ENCODE measurements at regions not wholly inside any gene's neighbourhood (a gene's known extent, or its start where the extent isn't known, plus 50 kb on each side); places are given as distances from the start of the nearest gene placed in this dataset.

DNA sequence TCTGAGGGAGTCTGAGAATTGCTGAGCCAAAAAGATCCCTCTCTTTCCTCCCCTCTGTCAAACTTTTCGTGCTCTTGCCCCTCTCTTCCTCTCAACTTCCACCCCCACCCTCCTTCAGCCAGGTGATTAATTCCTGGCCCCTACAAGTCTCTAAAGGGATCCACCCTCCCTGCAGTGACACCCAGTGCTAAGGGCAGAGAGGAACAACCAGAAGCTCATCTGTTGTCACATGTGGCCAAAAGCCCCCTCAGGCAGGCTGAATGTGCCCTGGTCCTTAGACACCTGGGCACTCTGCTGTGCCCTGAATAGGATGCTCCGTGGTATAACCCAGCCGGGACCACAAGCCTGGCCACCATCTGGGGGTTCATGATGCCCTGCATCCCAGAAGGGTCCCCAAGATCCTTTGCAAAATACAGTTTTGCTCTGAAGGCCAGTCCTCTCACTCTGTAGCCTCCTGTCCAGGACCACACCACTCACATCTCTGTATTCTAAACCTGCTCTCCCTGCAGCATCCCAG lies 234.4 kb downstream of the BCL11A start:
- no peak for DNase-seq

DNA sequence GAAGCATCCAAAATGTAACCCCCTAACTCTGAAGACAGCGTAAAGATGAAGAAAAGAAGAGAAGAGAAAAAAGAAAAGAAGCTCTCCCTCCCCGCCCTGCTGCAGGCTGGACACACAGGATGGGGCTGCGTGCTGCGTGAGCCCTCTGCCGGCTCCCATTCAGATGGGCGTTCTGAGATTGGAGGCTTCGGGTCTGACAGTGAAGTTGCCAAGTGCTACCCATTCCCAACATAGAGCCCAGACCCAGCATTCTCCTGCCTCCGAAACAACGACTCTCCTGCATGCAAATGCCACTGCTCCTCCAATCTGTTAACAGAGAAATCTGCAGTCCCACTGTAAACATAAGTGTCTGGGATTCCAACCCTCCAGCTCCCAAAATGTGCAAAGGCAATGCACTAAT lies 234.9 kb downstream of the BCL11A start:
- DNase-seq = no peak

DNA sequence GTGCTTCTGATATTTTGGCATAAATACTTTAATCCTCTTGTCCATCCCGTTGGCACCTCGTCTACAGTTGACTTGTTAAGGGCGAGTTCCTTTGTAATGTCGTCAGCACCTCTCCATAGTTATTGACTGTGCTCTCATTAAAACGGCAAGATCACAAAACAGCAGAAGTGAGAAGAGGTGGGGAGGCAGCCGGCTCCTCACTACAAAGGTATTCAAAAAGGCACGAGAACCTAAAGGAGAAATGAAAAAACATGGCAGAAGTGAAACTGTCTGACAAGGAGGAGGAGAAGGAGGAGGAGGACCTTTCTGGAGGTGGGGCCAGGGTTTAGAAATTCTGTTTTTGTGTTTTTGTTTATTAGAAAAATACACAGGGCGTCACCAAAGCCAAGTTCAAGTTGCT lies 235.6 kb downstream of the BCL11A start:
- DNase-seq = no peak

DNA sequence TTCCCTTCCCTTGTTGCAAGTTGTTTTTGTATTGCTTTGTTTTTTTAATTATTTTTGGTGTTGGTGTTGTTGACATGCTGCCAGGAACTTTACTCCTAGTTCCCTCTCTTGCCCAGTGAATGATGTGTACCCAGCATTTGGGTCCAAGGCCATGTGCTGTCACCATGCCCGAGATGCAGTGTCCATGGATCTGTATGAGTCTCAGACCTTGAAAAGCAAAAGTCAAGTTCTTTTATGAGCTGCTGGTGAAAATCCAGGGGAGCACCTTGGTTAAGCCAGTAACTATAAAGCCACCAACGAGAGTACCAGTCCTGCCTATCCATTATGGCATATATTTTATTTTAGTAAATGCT lies 236.4 kb downstream of the BCL11A start:
- no peak for DNase-seq

DNA sequence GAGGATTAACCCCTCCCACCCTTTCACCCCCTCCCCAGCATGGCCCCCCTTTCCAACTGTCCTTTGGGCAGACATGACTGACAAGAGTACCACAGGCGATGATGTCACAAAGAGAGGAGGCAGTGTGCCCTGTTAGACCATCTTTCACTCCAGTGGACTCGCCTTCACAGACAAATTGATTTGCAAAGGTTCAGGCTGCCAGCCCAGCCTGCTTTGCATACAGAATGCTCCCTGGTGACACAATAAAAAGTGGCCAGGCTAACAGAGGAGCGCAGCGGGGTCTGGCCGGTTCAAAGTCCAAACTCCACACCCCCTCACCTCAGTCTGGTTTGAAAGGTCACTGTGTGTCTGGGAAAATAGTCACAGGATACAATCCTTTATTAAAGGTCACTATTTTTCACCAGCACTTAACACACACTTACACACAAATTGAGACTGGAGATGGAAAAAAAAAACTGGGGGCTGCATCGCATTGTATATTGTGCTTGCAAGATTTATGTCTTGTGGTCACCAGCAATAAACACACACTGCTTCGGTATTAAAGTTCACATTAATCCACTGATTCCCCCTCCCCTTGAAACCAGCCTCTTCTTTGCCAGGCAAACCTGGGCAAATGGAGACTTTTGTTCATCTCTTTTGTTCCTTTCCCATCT lies 236.9 kb downstream of the BCL11A start:
- no peak for DNase-seq

DNA sequence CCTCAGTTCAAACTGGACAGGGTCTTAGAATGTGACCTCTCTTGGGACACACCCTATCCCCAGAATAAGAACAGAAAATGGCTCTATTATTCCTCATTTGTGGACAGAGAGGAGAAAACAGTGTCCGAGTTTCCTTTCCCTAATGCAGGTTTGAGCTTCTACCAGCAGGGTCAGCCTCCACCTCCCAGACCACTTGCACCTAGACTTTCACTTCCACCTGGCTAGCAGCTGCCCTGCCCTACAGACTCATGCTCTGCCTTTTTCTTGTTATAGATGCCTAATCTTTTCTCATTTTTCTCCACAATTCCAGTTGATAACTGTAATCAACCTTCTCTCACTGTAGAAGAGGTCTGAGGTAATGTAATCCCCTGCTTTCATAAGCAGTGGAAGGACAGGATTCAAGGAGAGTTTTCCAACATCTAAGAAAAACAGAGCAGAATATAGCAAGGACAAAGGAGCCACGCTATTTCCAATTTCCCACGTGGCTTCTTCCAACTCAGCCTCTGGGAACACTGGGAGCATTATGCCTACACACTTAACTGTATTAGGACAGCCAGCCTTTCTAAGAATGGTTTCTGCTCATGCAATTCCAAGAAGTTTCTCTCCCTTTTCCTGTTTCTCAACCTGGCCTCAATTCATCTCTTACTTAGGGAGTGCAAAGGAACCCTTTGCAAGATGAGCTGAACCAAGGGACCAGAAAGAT lies 239.8 kb downstream of the BCL11A start:
- DNase-seq = no peak

DNA sequence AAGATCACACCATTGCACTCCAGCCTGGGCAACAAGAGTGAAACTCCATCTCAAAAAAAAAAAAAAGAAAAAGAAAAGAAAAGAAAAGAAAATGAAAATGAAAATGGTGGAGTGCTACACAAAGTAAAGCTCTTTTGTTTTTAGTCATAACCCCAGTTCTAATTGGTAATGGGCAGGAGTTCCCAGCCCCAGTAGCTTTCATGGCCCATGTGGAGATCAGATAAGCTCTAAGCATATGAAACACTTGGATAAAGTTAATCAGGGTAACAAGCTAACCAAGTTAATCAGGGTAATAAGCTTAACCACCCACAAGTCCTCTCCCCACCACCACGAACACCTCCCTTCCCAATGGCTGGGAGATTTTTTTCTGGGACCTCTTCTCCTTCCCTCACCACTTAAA lies 240.8 kb downstream of the BCL11A start:
- DNase-seq = no peak

DNA sequence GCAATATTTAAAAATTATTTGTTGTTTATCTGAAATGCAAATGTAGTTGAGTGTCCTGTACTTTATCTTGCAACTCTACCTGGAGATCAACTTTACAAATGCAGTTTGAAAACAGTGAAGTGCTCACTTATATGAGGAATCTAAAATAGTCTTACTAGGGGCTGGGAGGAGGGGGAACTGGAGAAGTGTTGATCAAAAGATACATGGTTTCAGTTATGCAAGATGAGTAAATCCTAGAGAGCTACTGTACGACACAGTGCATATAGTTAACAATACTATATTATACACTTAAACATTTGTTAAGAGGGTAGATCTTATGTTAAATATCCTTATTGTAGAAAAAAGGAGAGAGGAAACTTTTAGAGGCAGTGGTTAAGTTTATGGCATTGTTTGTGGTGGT lies 241.9 kb downstream of the BCL11A start:
- no peak for DNase-seq

DNA sequence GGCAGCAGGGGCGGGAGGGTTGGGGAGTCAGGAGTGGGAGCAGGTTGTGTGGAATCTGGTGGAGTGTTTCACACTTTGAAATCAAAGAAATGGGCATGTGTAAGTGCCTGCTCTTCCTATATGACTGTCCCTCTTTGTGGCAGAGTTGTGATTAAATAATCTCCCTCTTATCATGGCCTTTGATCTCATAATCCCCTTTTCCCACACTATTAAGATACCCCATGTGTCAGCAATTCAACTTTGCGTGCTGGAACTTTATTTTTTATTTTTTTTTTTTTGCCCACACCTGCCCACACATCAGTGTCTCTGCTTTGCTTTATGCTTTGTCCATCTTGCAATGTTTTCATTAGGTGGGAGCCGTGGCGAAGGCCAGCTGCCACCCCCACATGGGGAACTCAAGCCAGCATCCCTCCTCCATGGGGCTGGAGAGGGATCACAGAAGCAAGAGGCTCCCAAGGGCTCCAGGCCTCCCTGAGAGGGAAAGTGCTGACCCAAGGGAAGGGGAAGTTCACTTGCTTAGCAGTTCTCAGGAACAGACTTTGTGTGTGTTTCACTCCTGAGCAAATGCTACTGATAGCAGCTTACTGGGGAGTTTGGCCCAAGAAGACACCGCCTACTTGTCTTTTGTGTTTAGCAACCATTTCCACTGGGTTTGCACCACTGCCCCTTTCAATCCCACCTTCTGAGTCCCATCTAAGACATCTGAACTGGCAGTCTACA lies 243.4 kb downstream of the BCL11A start:
- DNase-seq = no peak

DNA sequence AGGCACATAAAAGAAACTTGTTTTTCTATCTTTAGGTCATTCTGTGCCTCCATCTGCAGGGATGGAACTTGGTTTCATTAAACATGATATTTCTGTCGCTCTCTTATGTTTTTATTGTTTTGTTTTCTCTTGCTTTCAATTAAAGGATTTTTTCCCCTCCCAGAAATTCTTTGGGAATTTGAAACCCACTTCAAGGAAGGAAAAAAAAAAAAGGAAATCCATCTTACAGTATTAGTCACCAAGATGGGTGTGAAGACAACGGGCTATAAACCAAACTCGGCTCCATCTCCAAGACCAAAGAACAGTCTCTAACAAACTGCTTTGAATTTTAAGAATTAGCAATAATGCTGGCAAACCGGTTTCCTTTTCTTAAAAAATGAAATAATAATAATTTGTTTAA lies 244.1 kb downstream of the BCL11A start:
- no peak for DNase-seq

DNA sequence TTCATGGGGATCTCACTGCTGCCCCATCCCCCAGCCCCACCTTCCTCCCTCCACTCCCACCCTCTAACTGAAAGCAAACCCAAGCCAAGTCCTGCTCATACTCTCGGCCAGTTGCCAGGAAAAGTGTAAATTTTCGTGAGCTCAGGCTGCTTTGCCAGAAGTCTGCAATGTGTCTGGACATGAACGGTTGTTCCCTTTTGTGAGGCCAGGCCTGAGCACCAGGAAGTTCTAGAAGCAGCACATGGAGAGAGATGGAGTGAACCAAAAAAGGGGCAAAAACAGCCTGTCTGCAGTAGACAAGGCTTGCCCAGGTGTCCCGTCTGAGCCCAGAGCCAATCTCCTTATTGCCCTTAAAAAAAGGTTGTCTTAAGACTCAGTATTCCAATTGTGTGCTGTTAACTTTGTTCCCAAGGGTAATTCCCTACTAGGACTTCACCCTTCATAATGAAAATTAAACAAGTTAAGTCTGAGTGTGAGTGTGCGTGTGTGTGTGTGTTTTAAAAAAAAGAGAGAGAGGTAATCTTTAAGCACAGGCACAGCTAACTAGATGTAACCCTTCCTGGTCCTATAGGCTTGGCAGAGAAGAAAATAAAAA lies 247.1 kb downstream of the BCL11A start:
- no peak for DNase-seq

DNA sequence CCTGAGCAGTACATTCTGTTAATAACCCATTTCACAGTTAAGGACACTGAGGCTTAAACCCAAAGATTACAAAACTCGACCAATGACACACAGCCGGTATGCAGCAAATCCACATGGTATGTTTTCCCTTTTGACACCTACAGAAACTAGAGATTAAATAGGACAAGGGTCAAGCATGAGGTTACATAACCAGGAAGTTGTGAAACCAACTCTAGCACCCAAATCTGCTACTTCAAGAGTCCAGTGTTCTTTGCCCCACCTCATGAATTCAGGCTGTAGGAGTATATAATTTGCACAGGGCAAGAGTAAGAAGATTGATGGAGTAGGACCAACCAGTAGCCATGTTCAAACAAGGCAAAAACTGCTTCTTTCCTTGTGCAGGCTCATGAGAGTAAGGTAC lies 249.8 kb downstream of the BCL11A start:
- DNase-seq = no peak

DNA sequence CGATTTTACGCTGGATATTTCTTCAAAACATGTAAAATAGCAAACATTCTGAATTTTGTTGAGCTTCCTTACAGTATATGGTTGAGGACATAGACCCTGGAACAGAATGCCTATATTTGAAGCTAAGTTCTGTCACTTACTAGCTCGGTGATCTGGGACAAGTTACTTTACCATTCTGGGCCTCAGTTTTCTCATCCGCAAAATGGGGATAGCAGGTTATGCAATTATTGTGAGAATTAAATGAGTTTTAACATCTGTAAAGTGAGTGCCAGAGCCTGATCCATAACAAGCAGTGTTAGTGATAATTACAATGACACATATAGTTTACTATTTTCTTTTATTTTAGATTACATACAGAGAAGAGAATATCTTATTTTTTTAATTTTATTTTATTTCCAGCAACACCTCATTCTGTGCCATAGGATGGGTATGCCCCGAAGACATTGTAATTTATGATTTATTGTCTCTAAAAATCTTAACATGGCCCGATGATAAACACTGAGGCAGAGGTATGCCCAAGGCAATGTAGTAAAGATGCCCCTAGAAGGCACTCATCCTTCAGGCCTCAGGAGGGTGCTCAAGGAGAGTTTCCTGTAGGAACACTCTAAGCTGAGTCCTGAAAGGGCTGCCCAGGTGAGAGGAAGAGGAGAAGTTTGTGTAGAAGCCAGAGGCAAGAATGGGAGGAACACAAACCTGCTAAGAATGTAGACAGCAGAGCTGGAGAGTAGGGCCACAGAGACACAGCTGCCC lies 250.9 kb downstream of the BCL11A start:
- no peak for DNase-seq

DNA sequence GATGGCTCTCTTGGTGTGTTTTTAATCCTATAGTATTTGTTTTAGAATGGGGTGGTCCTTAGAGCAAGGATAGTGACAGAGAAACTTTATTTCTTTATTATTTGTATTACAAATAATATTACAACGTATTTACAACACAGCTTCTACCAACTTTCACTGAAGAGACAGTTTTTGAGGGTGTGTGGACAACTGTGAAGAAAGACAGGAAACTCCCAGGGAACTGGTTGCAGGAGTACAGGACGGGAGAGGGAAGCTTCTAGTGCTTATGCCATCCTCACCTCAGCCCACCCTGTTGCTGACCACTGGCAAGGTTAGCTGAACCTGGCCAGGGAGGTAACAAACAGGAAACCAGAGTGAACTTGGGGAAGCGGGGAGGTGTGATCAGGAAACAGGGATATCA lies 251.7 kb downstream of the BCL11A start:
- DNase-seq = no peak

DNA sequence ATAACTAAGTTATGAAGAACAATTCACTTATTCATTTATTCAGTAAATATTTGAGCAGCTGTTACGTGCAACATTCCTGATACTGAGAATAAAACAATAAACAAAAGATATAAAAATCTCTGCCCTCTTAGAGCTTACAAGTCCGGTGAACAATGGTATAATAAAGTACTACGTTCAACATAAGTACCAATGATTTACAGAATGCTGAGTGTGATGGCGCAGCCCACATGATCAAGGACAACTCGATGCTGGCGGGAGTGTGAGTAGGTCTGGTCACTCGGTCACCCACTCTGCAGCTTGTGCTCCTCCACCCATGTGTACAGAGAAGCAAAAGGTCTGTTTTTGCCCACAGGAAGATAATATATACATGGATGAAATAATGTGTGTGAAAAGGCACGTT lies 254.3 kb downstream of the BCL11A start:
- DNase-seq = no peak

DNA sequence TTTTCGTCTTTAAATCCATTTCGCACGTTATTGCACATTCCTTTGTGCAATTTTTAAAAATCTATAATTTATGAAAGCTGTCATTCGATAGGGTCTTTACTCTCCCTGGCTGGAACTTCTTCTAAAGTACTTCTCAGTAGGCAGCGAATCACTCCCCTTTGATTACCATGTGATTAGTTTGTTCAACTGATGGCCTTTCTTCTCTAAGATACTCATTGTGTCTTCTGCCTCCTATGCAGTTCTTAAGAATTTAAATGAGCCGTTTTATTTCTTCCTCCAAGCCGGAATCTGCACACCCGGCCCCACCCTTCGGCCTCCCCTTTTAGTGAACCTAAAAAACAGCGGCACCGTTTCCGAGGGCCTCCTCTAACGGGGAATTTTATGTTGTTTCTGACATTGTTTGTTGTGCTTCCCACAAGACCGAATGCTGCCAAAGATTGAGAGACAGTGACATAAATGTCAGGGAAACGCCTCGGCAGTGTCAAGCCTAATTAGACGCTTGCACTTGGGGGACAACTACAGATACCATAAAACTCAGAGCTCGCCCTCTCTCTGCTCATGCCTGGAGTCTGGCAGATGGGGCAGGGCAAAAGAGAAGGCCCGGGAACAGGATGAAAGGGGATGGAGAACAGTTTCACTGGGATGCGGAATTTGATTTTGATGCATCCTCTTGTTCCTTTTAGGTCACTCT lies 255.3 kb downstream of the BCL11A start:
- no peak for DNase-seq

DNA sequence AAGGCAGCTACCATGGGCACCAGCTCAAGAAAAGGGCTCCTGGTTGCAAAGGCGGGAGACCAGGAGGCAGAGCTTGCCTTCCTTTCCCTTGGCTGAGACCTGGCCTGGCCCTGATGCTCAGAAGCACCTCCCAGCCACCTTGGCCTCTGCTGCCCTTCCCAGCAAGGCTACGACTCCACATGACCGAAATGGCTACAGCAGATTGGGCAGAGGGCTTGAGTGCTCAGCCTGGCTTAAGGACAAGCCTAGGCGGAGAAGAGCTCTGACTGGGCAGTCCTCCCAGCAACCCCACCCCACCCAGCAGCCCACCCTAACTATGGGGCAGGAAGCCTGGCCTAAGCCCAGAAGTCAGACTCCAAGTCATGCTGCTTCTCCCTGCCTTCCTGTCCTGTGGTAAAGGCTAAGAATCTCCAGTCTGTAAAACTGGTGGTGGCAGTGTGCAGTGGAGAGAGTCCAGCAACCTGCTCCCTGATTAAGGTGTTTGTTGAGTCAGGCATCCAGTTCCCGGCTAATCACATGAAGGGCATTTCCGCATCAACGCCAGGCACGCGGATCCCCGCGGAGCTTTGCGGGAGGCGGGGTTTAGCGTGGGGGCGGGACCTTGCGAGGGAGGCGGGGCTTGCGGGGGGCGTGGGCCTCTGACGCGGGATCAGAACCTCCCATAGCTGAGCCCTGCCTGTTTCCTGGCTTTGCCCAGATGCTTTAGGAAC lies 256.0 kb downstream of the BCL11A start:
- DNase-seq = no peak

DNA sequence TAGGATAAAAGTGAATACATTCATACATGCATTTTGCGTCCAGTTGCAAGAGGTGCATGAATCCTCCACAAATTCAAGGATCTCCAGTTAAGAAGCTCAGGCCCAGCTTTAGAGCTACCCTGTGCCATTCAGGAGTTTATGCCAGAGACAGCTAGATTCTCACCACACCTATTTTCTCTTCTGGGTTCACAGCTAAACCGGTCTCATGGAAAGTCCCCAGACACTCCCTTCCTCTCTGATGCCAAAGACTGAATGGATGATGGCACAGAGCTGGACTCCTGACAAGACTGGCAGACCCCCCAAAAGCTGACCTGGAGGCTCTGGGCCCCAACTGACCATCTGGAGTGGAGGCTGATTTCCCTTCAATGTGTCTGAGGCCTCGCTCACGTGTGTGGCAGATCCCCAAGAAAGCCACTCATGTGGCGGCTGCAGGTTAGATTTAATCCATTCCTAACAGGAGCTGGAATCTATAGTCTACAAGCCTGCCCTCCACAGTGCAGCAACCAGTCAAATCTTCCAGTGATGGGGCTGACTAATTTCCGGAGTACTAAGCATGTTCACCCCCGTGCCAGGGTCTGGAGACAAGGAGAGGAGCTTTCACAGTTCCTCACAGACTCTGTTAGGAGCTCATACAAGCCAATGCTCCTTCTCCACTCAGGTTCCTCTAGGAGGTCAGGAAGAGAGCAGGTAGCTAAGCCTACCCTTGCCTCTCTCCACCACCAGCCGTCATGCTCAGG lies 257.1 kb downstream of the BCL11A start:
- no peak for DNase-seq

DNA sequence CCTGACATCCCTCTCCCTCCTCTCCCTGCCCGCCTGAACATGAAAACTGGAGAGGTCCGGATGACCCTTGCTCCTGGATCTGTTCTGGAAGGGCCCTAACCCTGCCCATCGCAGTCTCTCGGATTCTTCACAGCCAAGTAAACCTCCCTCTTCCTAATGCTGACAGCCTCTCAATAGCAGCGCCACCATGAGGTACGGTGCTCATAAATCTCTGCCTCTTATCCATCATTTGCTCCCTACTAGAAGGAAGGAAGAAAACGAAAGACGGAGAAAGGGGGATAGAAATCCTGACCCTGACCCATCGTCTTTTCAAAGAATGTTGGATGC lies 257.9 kb downstream of the BCL11A start:
- DNase-seq = no peak

DNA sequence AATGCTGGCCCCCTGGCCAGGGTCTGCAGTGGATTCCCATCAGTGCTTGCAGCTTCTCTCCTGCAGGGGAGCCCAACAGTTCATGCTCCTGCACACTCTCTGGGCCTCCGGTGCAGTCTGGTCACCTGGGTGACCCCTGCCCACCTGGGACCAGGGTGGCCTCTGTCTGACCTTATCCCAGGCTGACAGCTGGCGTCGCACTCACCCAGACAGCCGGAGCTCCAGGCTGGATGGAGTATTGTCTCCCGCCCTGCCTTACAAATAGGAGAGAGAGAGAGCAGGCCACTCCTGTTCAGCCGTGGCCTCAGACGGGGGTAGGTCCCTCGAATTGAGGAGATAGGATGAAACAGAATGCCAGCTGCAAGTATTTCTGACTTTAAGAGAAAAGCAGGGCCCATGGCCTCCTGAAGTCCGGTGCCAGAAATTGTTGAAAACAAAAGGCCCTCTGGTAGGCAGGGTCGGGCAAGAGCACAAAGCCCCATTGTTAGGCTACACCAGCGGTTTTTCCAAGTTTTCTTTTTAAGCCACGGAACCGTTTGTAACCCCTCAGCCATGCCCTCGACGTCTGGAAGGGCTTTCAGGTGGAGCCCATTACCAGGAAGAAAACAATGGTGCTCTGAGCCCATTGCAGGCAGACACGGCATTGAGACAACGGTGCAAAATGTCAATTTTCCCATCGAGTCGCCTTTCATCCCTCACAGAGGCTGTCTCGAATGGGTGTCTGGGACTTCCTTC lies 258.4 kb downstream of the BCL11A start:
- DNase-seq = no peak
